ENCODE measurements at regions not wholly inside any gene's neighbourhood (a gene's known extent, or its start where the extent isn't known, plus 50 kb on each side); places are given as distances from the start of the nearest gene placed in this dataset.
A peak's percentile ranks its signal among the peaks of the same experiment; 100 is the strongest.

- Histone ChIP-seq H3K4me2 (no peak overlapping the region), H3K79me2 (replicated peaks; ENCODE audit: insufficient read depth) (no peaks in the 10 kb centered on the region), H3K27me3 (ENCODE audit: insufficient read depth) (no peaks in the 10 kb centered on the region), H3F3A (replicated peaks; ENCODE audit: low read depth) (no peaks in the 10 kb centered on the region), H3K4me3 (no peak overlapping the region), H3K27ac (ENCODE audit: low read depth) (no peak overlapping the region), H2AFZ (no peak overlapping the region), H4K20me1 (replicated peaks; ENCODE audit: insufficient read depth) (no peaks in the 10 kb centered on the region), H3K4me1 (ENCODE audit: insufficient read depth) (no peaks in the 10 kb centered on the region), H3K9me2 (ENCODE audit: insufficient read depth) (0 out of 2 replicates have a peak, but pooled peaks cover 4% of the 10 kb centered on the region), H3K36me3 (ENCODE audit: insufficient read depth) (no peaks in the 10 kb centered on the region)
- H3K4me3 Mint-ChIP-seq, result no peak overlapping the region
- no peak for TF ChIP-seq POLR2AphosphoS5 (IDR thresholded peaks at IDR 0.05; ENCODE audit: low read depth)
- 0 out of 3 replicates have a peak, but pooled peaks cover 2% of the 10 kb centered on the region for H3K4me1 Mint-ChIP-seq
- no peaks in the 10 kb centered on the region for H3K27me3 Mint-ChIP-seq (ENCODE audit: insufficient read depth, low read depth, poor library complexity)
- H3K9me3 Mint-ChIP-seq, result peaks cover 2% of the 10 kb centered on the region; the same call in 1 of the 3 replicates
- ATAC-seq, result no peak
- H3K36me3 Mint-ChIP-seq (ENCODE audit: low read depth), result no peaks in the 10 kb centered on the region
- H3K27ac Mint-ChIP-seq, result no peak overlapping the region
- no peak for DNase-seq (ENCODE audit: low spot score)
These were observed 355.8 kb upstream of the BOD1L1 start for GRCh38 chr4:13983189-13983790.

DNA sequence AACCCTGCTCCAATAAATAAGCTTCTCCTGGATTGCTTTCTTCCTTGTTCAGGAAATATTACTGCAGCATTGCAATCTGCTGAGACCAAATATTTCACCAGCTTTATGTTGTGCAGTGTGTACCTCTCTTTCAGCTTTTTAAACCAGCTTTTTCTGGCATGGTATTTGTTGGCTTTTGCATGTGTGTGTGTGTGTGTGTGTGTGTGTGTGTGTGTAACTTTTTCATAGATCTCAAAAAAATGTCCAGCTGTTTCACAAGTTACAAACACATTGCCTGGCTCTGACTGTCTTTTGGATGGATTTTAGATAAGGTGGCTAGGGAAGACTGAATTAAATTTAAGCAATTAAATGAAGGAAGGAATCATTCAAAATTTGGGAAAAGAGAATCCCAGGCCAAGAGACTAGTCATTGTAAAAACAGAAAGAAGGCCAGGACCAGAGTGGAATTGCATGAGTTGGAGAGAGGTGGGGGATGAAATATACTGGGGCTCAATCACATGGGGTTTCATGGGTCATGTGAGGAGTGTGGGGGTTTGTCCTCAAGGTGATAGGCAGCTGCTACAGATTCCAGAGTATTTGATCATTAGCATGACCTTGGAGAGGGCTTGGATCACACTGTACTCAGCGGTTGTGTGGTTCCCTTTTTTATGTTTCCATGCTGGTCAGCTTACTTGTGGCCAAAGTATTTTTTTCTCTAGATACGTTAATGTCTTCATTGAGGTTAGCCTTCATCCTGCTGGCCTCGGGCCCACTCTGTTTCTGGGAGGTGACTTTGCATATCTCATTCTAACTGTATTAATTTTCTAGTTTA lies 357.7 kb upstream of the BOD1L1 start:
- Mint-ChIP-seq H3K9me3 (no peaks in the 10 kb centered on the region), H3K27me3 (ENCODE audit: insufficient read depth, low read depth, poor library complexity) (no peaks in the 10 kb centered on the region), H3K27ac (no peak overlapping the region), H3K4me1 (0 out of 3 replicates have a peak, but pooled peaks cover 2% of the 10 kb centered on the region), H3K36me3 (ENCODE audit: low read depth) (no peaks in the 10 kb centered on the region), H3K4me3 (no peak overlapping the region)
- Histone ChIP-seq H3K4me3 (no peak overlapping the region), H3K9me2 (ENCODE audit: insufficient read depth) (0 out of 2 replicates have a peak, but pooled peaks cover 4% of the 10 kb centered on the region), H3K79me2 (replicated peaks; ENCODE audit: insufficient read depth) (no peaks in the 10 kb centered on the region), H4K20me1 (replicated peaks; ENCODE audit: insufficient read depth) (no peaks in the 10 kb centered on the region), H3K27ac (ENCODE audit: low read depth) (no peak overlapping the region), H2AFZ (0 out of 2 replicates have a peak overlapping the region, but pooled peaks have one; percentile 20), H3K4me1 (ENCODE audit: insufficient read depth) (no peaks in the 10 kb centered on the region), H3K36me3 (ENCODE audit: insufficient read depth) (no peaks in the 10 kb centered on the region), H3K4me2 (no peak overlapping the region), H3K27me3 (ENCODE audit: insufficient read depth) (no peaks in the 10 kb centered on the region), H3F3A (replicated peaks; ENCODE audit: low read depth) (no peaks in the 10 kb centered on the region)
- ATAC-seq (no peak), DNase-seq (ENCODE audit: low spot score) (no peak)
- TF ChIP-seq EZH2 (IDR thresholded peaks at IDR 0.05; ENCODE audit: low read depth, unreplicated experiment) (no peak), JUNB (IDR thresholded peaks at IDR 0.05; ENCODE audit: unreplicated experiment) (no peak), NANOG (IDR thresholded peaks at IDR 0.05; ENCODE audit: borderline replicate concordance) (no peak), POLR2AphosphoS5 (IDR thresholded peaks at IDR 0.05; ENCODE audit: low read depth) (no peak), ZNF462 (CRISPR knock-in tag; IDR thresholded peaks at IDR 0.05) (no peak), ZNF114 (CRISPR knock-in tag; IDR thresholded peaks at IDR 0.05) (no peak), EZH2phosphoT487 (IDR thresholded peaks at IDR 0.05; ENCODE audit: unreplicated experiment) (no peak), ZNF331 (CRISPR knock-in tag; IDR thresholded peaks at IDR 0.05; ENCODE audit: low read depth) (no peak)
- TF ChIP-seq, protein P1, sequence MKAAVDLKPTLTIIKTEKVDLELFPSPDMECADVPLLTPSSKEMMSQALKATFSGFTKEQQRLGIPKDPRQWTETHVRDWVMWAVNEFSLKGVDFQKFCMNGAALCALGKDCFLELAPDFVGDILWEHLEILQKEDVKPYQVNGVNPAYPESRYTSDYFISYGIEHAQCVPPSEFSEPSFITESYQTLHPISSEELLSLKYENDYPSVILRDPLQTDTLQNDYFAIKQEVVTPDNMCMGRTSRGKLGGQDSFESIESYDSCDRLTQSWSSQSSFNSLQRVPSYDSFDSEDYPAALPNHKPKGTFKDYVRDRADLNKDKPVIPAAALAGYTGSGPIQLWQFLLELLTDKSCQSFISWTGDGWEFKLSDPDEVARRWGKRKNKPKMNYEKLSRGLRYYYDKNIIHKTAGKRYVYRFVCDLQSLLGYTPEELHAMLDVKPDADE (IDR thresholded peaks at IDR 0.05), result no peak

All from GM23338 (cell line).